DMS153 treated with DMSO at 0.1 percent for 48 hours (cell line): ENCODE measurements at regions not wholly inside any gene's neighbourhood (a gene's known extent, or its start where the extent isn't known, plus 50 kb on each side); places are given as distances from the start of the nearest gene placed in this dataset.
A peak's percentile ranks its signal among the peaks of the same experiment; 100 is the strongest.
"Not testable (repeated sequence)": the region's sequence is repeated elsewhere in the genome, so short reads cannot be mapped to it uniquely, and the experiment has no call there.

ENCODE experiments used
- DNase-seq: peaks from one replicate; lab custom pipeline; 2025; ENCODE audit not compliant: unreplicated experiment; lab: John Stamatoyannopoulos, UW

GRCh38 chr11:42925916-42926315, 385.9 kb upstream of the API5 start:
- DNase-seq = no peak

DNA sequence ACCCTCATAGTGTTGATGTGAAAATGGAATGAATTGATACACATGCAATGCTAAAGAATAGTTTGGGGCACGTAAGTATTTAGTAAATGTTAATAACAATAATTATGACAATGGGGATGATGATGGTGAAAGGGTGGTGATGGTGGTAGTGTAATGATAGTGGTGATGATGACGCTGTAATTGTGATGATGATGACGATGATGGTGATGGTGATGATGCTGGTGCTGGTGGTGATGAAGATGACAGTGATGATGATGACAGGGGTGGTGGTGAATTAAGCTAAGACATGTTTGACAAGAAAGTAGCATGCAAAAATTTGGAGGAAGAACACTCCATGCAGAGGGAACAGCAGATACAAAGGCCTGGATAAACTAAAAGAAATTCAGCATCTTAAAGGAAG, 364.4 kb upstream of the API5 start:
- no peak for DNase-seq

GRCh38 chr11:42949738-42950376, 361.9 kb upstream of the API5 start:
- DNase-seq = not testable (repeated sequence)

- DNase-seq = no peak
Measured at GRCh38 chr11:42951266-42951665, 360.5 kb upstream of the API5 start.

- DNase-seq = no peak
Measured at GRCh38 chr11:42957831-42958230, 354.0 kb upstream of the API5 start.

GRCh38 chr11:42958635-42959034, 353.2 kb upstream of the API5 start:
- no peak for DNase-seq

DNA sequence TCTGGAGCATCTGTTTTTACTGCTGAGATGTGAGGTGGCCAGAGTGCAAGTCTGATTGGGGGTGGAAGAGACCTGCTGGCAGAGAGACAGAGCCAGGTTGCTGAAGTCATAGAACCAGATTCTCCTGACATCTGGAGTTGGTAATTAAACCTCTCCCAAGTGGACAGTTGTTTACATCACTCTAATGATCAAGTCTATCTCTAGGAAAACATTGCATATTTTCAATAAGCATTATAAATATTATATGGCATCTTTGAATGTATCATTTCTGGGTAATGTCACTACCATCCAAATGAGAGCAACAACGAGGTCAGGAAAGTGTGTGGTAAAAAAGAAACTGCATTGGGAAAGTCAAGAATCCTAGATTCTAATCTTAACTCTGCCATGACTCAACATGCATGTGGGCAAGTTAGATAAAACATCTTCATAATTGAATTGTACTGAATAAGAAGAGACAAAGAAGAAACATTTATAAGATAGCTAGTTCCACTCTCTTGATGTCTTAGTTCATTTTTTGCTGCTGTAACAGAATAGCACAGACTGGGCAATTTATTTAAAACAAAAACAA, 351.2 kb upstream of the API5 start:
- DNase-seq = no peak

DNA sequence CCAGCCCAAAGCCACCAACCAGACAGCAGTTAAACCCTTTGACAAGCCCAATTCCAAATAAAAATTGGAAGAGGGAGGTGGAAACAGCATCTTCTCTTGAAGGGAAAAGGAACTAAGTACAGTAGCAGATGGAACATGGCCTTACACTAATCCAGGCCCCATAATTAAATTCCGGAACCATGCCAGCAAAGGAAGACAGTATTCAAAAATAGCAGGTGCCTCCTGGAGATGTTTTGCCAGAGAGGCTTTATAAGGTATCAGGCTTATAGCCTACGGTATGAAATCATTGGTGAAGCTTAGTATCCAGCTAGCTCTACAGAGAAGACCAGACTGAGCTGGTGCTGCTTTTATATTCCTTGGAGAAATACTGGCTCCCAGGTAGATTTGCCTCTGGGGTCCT, 344.1 kb upstream of the API5 start:
- no peak for DNase-seq

GRCh38 chr11:42972741-42973140, 339.1 kb upstream of the API5 start:
- peak; percentile 92 for DNase-seq

DNA sequence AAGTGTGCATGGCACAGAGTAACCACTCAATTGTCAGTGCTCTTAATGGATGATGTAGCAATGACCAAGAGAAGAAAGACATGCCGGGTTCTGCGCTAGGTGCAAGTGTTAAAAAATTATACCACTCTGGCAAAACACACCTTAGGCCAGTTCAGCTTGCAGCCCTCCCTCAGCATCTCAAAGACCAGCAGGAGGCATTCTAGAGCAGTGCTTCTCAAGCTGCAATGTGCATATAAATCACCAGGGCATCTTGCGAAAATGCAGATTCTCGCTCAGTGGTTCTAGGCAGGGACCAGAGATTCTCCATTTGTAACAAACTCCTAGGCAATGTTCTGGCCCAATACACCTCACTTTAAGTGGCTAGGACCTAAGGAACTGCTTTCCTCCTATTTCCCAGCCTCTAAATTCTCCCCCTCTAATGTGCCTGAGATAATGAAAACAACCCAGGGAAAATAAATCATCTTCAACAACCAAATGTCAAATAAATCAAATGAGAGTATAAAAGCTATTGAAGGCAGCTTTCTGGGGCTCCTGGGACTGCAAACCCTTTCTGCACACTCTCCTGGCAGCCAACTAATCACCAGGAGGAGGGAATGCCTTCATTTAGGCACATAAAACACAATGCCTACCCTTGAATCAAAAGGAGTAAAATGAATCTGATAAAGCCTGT, 337.2 kb upstream of the API5 start:
- peak; percentile 82 for DNase-seq

GRCh38 chr11:42975180-42975529, 336.6 kb upstream of the API5 start:
- no peak for DNase-seq

GRCh38 chr11:42976636-42977217, 335.1 kb upstream of the API5 start:
- peak; percentile 57 for DNase-seq

- DNase-seq = no peak
Measured at GRCh38 chr11:42992594-42992993, 319.2 kb upstream of the API5 start.

GRCh38 chr11:42996421-42997307, 315.1 kb upstream of the API5 start:
- peak; percentile 52 for DNase-seq

GRCh38 chr11:43004879-43005278, 306.9 kb upstream of the API5 start:
- not testable (repeated sequence) for DNase-seq

DNA sequence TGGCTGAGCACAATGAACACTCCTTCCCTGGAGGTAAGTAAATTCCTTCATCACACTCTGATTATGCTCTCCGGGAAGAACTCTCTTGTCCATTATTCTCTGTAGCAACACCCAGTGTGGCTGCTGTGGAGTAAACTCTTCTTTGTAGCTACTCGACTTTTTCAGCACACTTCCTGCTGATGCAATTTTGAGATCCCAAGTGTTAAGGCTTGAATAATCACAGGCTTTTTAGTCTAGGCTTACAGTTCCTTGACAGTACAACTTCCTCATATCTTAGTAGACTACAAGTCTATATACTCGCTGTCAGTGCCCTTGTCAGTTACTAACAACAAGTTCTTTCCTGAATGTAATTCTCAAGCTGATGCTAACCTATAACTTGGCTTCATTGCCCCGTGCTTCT, 301.8 kb upstream of the API5 start:
- no peak for DNase-seq

- DNase-seq = no peak
Measured at GRCh38 chr11:43012606-43013005, 299.2 kb upstream of the API5 start.

GRCh38 chr11:43021466-43021865, 290.3 kb upstream of the API5 start:
- DNase-seq = peak; percentile 18

- DNase-seq = no peak
Measured at GRCh38 chr11:43034341-43034740, 277.5 kb upstream of the API5 start.

DNA sequence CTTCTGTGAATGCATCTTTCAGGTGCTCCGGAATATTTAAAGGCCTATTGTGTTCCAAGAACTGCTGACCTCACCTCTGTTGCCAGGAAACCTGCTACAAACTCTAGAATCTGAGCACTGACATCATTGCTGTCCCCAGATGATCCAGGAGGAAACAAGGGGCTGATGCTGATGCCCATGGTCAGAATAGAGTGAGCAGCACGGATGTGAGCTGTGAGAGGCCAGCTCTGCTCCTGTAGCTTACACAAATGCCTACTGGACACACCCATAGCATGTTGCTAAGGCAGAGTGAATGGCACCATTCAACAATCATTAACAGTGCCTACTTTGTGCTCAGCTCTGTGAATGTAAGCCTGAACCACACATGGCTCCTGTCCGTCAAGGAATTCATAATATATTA, 276.7 kb upstream of the API5 start:
- peak; percentile 82 for DNase-seq

GRCh38 chr11:43053638-43054412, 258.0 kb upstream of the API5 start:
- DNase-seq = no peak
